ENCODE measurements at regions not wholly inside any gene's neighbourhood (a gene's known extent, or its start where the extent isn't known, plus 50 kb on each side); places are given as distances from the start of the nearest gene placed in this dataset.

- Histone ChIP-seq H4K5ac (ENCODE audit: low read depth, low read length) (no peak overlapping the region), H3K4me1 (ENCODE audit: control insufficient read depth, insufficient read depth, low read length) (no peaks in the 10 kb centered on the region), H3K9me3 (ENCODE audit: control insufficient read depth, insufficient read depth, low read length) (peaks cover 22% of the 10 kb centered on the region), H4K8ac (ENCODE audit: low read depth in 2 of 2, low read length in 2 of 2) (no peak overlapping the region), H3K27me3 (ENCODE audit: control insufficient read depth, insufficient read depth, low read length) (no peaks in the 10 kb centered on the region), H3K14ac (replicated peaks; ENCODE audit: low read depth, low read length) (no peak overlapping the region), H2BK20ac (ENCODE audit: low read depth, low read length) (no peak overlapping the region), H2AFZ (replicated peaks; ENCODE audit: low read length, poor library complexity) (no peak overlapping the region), H3K56ac (ENCODE audit: extremely low read depth, insufficient read depth, low read length) (no peak overlapping the region), H2AK9ac (replicated peaks; ENCODE audit: low read depth, low read length, poor library complexity) (no peak overlapping the region), H4K20me1 (ENCODE audit: insufficient read depth, low read length) (no peaks in the 10 kb centered on the region), H3K4me3 (ENCODE audit: insufficient read depth, low read depth, low read length) (no peak overlapping the region), H3K4me2 (ENCODE audit: low read depth, low read length) (no peak overlapping the region), H2BK15ac (ENCODE audit: low read depth, low read length) (no peak overlapping the region), H4K91ac (ENCODE audit: insufficient read depth, low read depth, low read length) (no peak overlapping the region), H2BK120ac (ENCODE audit: low read depth, low read length) (no peak overlapping the region), H3K23ac (ENCODE audit: low read depth, low read length) (no peak overlapping the region), H3K18ac (ENCODE audit: low read depth, low read length) (no peak overlapping the region), H2BK5ac (ENCODE audit: low read depth, low read length, poor library complexity, severe bottlenecking) (no peak overlapping the region), H3K4ac (ENCODE audit: low read depth, low read length) (no peak overlapping the region), H3K79me1 (ENCODE audit: low read depth in 1 of 2, low read length in 2 of 2) (no peaks in the 10 kb centered on the region), H3K36me3 (ENCODE audit: control insufficient read depth, insufficient read depth, low read length) (no peaks in the 10 kb centered on the region), H3K9me1 (ENCODE audit: insufficient read depth, low read length) (no peaks in the 10 kb centered on the region), H3K9ac (ENCODE audit: low read depth, low read length) (no peak overlapping the region), H2AK5ac (ENCODE audit: low read depth, low read length) (no peak overlapping the region), H3K27ac (ENCODE audit: insufficient read depth, low read length) (no peak overlapping the region)
- TF ChIP-seq NFE2L2 (IDR thresholded peaks at IDR 0.05; ENCODE audit: low read depth, low read length): no peak
- TF ChIP-seq FOS (IDR thresholded peaks at IDR 0.05; ENCODE audit: low read depth, low read length): no peak
- no peak for TF ChIP-seq CTCF (conservative IDR thresholded peaks at IDR 0.05; ENCODE audit: low read depth, low read length)
- TF ChIP-seq RCOR1 (IDR thresholded peaks at IDR 0.05; ENCODE audit: insufficient replicate concordance, low read length): no peak
- no peak for TF ChIP-seq SMC3 (IDR thresholded peaks at IDR 0.05; ENCODE audit: low read depth, low read length)
- no peak for TF ChIP-seq USF2 (IDR thresholded peaks at IDR 0.05; ENCODE audit: low read depth, low read length)
- TF ChIP-seq MAZ (IDR thresholded peaks at IDR 0.05; ENCODE audit: borderline replicate concordance, low read depth, low read length): no peak
- TF ChIP-seq ELK1 (IDR thresholded peaks at IDR 0.05; ENCODE audit: borderline replicate concordance, low read depth, low read length): no peak
- TF ChIP-seq RFX5 (IDR thresholded peaks at IDR 0.05; ENCODE audit: low read depth, low read length): no peak
- no peak for TF ChIP-seq CHD1 (IDR thresholded peaks at IDR 0.05; ENCODE audit: low read depth, low read length)
- intact Hi-C loops (cut with micrococcal nuclease) (no loop called here), dilution Hi-C loops (cut with HindIII; ENCODE audit: low sequenced_read_pairs, unreplicated experiment) (no loop called here), in situ Hi-C loops (cut with MboI; ENCODE audit: low sequenced_read_pairs) (loop anchor here (25.0 kb wide), 1 partner anchor 109 kb away; no protein-coding TSS in a partner anchor)
- ChIA-PET CTCF (no interaction called here), POLR2A (ENCODE audit: unreplicated experiment) (no interaction called here)
- no TSS peak for BruUV-seq (replicated peaks)
- 100% methylated on average over 1 of the region's 2 CpGs; no CpG with 5 or more reads in 1 of the 2 experiments for WGBS, 2 experiments (ENCODE audit: extremely low coverage in 2 of 2, insufficient read length in 1 of 2)
- ATAC-seq (ENCODE audit: low read depth): no peak
- DNase-seq: no peak
These were observed 573.8 kb upstream of the EEF2KMT start for GRCh38 chr16:5671421-5671820.
